MM.1S (cell line): ENCODE measurements at regions not wholly inside any gene's neighbourhood (a gene's known extent, or its start where the extent isn't known, plus 50 kb on each side); places are given as distances from the start of the nearest gene placed in this dataset.
A peak's percentile ranks its signal among the peaks of the same experiment; 100 is the strongest.

ENCODE experiments used
- DNase-seq: peaks from one replicate; pipeline ENCODE4 v3.0.0-alpha.2; 2015
- H2AFZ ChIP-seq: fragments of 300-600 bp; sonication (generic); 2 replicates; pipeline ENCODE4 v1.6.0; 2016; ENCODE audit warnings: antibody characterized with exemption, low read length
- H3F3A ChIP-seq: fragments of 300-600 bp; sonication (generic); 2 replicates; pipeline ENCODE4 v1.6.1; 2016; ENCODE audit warnings: mild to moderate bottlenecking, antibody characterized with exemption, low read length, moderate library complexity, mixed read lengths; ENCODE audit not compliant: insufficient read depth
- H3K27ac ChIP-seq: fragments of 300-600 bp; sonication (generic); 2 replicates; pipeline ENCODE4 v1.5.1; 2016; ENCODE audit warnings: mild to moderate bottlenecking, low read length
- H3K27me3 ChIP-seq: fragments of 300-600 bp; sonication (generic); replicated peaks from 2 replicates; pipeline ENCODE4 v1.6.0; 2016; ENCODE audit warnings: low read length; ENCODE audit not compliant: insufficient read depth
- H3K36me3 ChIP-seq: fragments of 300-600 bp; sonication (generic); replicated peaks from 2 replicates; pipeline ENCODE4 v1.6.1; 2016; ENCODE audit warnings: mild to moderate bottlenecking, low read length, mixed read lengths; ENCODE audit not compliant: insufficient read depth
- H3K4me1 ChIP-seq: fragments of 300-600 bp; sonication (generic); 2 replicates; pipeline ENCODE4 v1.6.1; 2016; ENCODE audit warnings: low read length, mixed read lengths
- H3K4me2 ChIP-seq: fragments of 300-600 bp; sonication (generic); 2 replicates; pipeline ENCODE4 v1.6.0; 2016; ENCODE audit warnings: low read depth, low read length
- H3K4me3 ChIP-seq: fragments of 300-600 bp; sonication (generic); 2 replicates; pipeline ENCODE4 v1.5.1; 2016; ENCODE audit warnings: low read length, mixed read lengths
- H3K79me2 ChIP-seq: fragments of 300-600 bp; sonication (generic); 2 replicates; pipeline ENCODE4 v1.6.1; 2016; ENCODE audit warnings: mixed run types, low read length, mixed read lengths
- H3K9ac ChIP-seq: fragments of 300-600 bp; sonication (generic); 2 replicates; pipeline ENCODE4 v1.6.1; 2016; ENCODE audit warnings: low read length, mixed read lengths
- H3K9me2 ChIP-seq: fragments of 300-600 bp; sonication (generic); replicated peaks from 2 replicates; pipeline ENCODE4 v1.6.1; 2016; ENCODE audit warnings: mild to moderate bottlenecking, low read length, mixed read lengths; ENCODE audit not compliant: insufficient read depth
- H3K9me3 ChIP-seq: fragments of 300-600 bp; sonication (generic); replicated peaks from 2 replicates; pipeline ENCODE4 v1.6.1; 2016; ENCODE audit warnings: mild to moderate bottlenecking, low read length, mixed read lengths; ENCODE audit not compliant: insufficient read depth
- H4K20me1 ChIP-seq: fragments of 300-600 bp; sonication (generic); 2 replicates; pipeline ENCODE4 v1.6.1; 2016; ENCODE audit warnings: mild to moderate bottlenecking, low read length, moderate library complexity, mixed read lengths; ENCODE audit not compliant: insufficient read depth
- EZH2 ChIP-seq: fragments of 300-600 bp; sonication (generic); optimal IDR thresholded peaks from 2 replicates; pipeline ENCODE3; 2017; ENCODE audit warnings: low read depth, mild to moderate bottlenecking, antibody characterized with exemption, low read length, mixed read lengths
- EZH2phosphoT487 ChIP-seq: fragments of 300-600 bp; sonication (generic); IDR thresholded peaks from 2 replicates; pipeline ENCODE4 v1.6.1; 2018; ENCODE audit warnings: antibody characterized with exemption, low read length
- TF ChIP-seq, protein P1 (sequence below): fragments of 300-600 bp; sonication (generic); IDR thresholded peaks from 2 replicates; pipeline ENCODE4 v1.5.1; 2016; ENCODE audit warnings: antibody characterized with exemption, low read length, mixed read lengths

DNA sequence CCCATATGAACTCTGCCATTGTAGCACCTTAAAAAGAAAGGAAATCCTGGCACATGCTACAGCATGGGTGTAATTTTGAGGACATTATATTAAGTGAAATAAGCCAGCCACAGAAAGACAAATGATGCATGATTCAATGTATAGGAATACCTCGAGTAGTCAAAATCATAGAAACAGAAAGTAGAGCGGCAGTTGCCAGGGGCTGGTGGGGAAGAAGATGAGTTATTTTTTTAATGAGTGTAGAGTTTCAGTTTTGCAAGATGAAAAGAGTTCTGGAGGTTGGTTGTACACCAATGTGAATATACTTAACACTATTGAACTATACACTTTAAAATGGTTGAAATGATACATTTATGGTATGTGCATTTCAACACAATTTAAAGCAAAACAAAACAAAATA lies 133.0 kb downstream of the ZDHHC21 start:
- H3K4me2 ChIP-seq: peak overlapping the region; percentile 32; the same call in 1 of the 2 replicates
- H3K36me3 ChIP-seq: no peaks in the 10 kb centered on the region
- no peaks in the 10 kb centered on the region for H3K9me3 ChIP-seq
- TF ChIP-seq EZH2phosphoT487 (no peak), EZH2 (no peak)
- TF ChIP-seq, protein P1, sequence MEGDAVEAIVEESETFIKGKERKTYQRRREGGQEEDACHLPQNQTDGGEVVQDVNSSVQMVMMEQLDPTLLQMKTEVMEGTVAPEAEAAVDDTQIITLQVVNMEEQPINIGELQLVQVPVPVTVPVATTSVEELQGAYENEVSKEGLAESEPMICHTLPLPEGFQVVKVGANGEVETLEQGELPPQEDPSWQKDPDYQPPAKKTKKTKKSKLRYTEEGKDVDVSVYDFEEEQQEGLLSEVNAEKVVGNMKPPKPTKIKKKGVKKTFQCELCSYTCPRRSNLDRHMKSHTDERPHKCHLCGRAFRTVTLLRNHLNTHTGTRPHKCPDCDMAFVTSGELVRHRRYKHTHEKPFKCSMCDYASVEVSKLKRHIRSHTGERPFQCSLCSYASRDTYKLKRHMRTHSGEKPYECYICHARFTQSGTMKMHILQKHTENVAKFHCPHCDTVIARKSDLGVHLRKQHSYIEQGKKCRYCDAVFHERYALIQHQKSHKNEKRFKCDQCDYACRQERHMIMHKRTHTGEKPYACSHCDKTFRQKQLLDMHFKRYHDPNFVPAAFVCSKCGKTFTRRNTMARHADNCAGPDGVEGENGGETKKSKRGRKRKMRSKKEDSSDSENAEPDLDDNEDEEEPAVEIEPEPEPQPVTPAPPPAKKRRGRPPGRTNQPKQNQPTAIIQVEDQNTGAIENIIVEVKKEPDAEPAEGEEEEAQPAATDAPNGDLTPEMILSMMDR: no peak
- no peaks in the 10 kb centered on the region for H4K20me1 ChIP-seq
- DNase-seq: peak; percentile 48
- H3K9me2 ChIP-seq: no peaks in the 10 kb centered on the region
- peaks cover 9% of the 10 kb centered on the region for H3K4me1 ChIP-seq
- no peak overlapping the region for H3K4me3 ChIP-seq
- no peak overlapping the region for H3K9ac ChIP-seq
- no peaks in the 10 kb centered on the region for H3K79me2 ChIP-seq
- H2AFZ ChIP-seq: no peak overlapping the region
- H3K27ac ChIP-seq: no peak overlapping the region
- H3K27me3 ChIP-seq: no peaks in the 10 kb centered on the region
- H3F3A ChIP-seq: no peaks in the 10 kb centered on the region

GRCh38 chr9:14554886-14555285 lies 138.3 kb downstream of the ZDHHC21 start:
- H4K20me1 ChIP-seq: no peaks in the 10 kb centered on the region
- TF ChIP-seq EZH2 (no peak), EZH2phosphoT487 (no peak)
- H3K79me2 ChIP-seq: no peaks in the 10 kb centered on the region
- no peak overlapping the region for H3K9ac ChIP-seq
- no peaks in the 10 kb centered on the region for H3K9me3 ChIP-seq
- H3K27ac ChIP-seq: no peak overlapping the region
- H2AFZ ChIP-seq: no peak overlapping the region
- no peak for DNase-seq
- H3K27me3 ChIP-seq: no peaks in the 10 kb centered on the region
- no peaks in the 10 kb centered on the region for H3K9me2 ChIP-seq
- no peaks in the 10 kb centered on the region for H3F3A ChIP-seq
- H3K4me2 ChIP-seq: no peak overlapping the region
- H3K4me3 ChIP-seq: no peak overlapping the region
- H3K4me1 ChIP-seq: 0 out of 2 replicates have a peak, but pooled peaks cover 2% of the 10 kb centered on the region
- H3K36me3 ChIP-seq: no peaks in the 10 kb centered on the region

DNA sequence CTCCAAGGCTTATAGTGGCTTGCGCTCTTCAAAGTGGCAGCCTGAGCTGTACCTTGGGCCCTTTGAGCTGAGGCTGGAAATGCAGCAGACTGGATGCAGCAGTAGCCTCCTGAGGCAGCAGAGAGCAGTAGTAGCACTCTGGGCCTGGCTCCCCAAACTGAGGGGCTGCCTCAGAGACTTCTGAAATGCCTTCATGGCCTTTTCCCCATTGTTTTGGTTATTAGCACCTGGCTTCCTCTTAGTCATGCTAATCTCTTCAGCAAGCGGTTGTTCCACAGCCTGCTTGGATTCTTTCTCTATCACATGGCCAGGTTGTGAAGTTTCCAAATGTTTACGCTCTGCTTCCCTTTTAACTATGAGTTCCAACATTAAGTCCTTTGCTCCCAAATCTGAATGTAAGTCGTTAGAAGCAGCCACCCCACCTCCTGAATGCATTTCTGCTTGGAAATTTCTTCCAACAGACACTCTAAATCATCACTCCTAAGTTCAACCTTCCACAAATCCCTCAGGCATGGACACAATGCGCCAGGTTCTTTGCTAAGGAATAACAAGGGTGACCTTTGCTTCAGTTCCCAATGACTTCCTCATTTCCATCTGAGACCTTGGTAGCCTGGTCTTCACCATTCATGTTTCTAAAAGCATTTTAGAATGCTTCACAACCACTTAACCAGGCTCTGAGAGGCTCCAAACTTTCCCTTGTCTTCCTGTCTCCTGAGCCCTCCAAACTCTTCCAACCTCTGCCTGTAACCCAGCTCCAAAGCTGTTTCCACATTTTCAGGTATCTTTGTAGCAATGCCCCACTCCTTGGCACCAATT lies 145.8 kb downstream of the ZDHHC21 start:
- no peaks in the 10 kb centered on the region for H4K20me1 ChIP-seq
- no peak overlapping the region for H3K27ac ChIP-seq
- H3K4me1 ChIP-seq: no peaks in the 10 kb centered on the region
- H3K9me2 ChIP-seq: no peaks in the 10 kb centered on the region
- TF ChIP-seq, protein P1: no peak
- no peak for TF ChIP-seq EZH2phosphoT487
- TF ChIP-seq EZH2: no peak
- H3K79me2 ChIP-seq: no peaks in the 10 kb centered on the region
- DNase-seq: no peak
- H3K27me3 ChIP-seq: no peaks in the 10 kb centered on the region
- H2AFZ ChIP-seq: no peak overlapping the region
- H3K9ac ChIP-seq: no peak overlapping the region
- H3F3A ChIP-seq: no peaks in the 10 kb centered on the region
- no peaks in the 10 kb centered on the region for H3K36me3 ChIP-seq
- H3K9me3 ChIP-seq: no peaks in the 10 kb centered on the region
- H3K4me2 ChIP-seq: no peak overlapping the region
- H3K4me3 ChIP-seq: no peak overlapping the region

DNA sequence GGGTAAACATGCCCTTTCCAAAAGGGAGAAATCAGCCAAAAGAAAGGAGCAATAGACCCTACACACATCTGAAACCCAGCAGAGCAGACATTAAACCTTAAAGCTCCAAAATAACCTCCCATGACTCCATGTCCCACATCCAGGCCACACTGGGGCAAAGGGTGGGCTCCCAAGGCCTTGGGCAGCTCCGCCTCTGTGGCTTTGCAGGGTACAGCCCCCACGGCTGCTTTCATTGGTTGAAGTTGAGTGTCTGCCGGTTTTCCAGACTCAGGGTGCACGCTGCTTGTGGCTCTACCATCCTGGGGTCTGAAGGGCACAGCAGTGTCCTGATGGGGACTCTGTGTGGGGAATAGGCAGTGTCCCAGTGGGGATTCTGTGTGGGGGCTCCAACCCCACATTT lies 146.5 kb downstream of the ZDHHC21 start:
- H3K27ac ChIP-seq: no peak overlapping the region
- no peak overlapping the region for H3K4me2 ChIP-seq
- no peak for DNase-seq

More for the DNA sequence above, 146.5 kb downstream of the ZDHHC21 start:
- Histone ChIP-seq H3K27me3 (no peaks in the 10 kb centered on the region), H3K4me3 (no peak overlapping the region), H3K36me3 (no peaks in the 10 kb centered on the region), H4K20me1 (no peaks in the 10 kb centered on the region), H3K9ac (no peak overlapping the region), H3K4me1 (no peaks in the 10 kb centered on the region), H2AFZ (no peak overlapping the region), H3K9me2 (no peaks in the 10 kb centered on the region), H3F3A (no peaks in the 10 kb centered on the region), H3K9me3 (no peaks in the 10 kb centered on the region), H3K79me2 (no peaks in the 10 kb centered on the region)
- TF ChIP-seq EZH2 (no peak), EZH2phosphoT487 (no peak)
- TF ChIP-seq, protein P1: no peak
